GM19463 (cell line): ENCODE measurements at regions not wholly inside any gene's neighbourhood (a gene's known extent, or its start where the extent isn't known, plus 50 kb on each side); places are given as distances from the start of the nearest gene placed in this dataset.

Experiments used
- ATAC-seq: cut with Tn5 transposase; IDR thresholded peaks from one replicate; pipeline ENCODE4 v1.9.1; 2021; ENCODE audit warnings: mild to moderate bottlenecking, moderate library complexity; ENCODE audit not compliant: unreplicated experiment

GRCh38 chr1:229098903-229099578 is 171.9 kb upstream of the RAB4A start:
- ATAC-seq, result no peak

GRCh38 chr1:229101011-229101871 is 169.7 kb upstream of the RAB4A start:
- ATAC-seq, result no peak

GRCh38 chr1:229102741-229103391 is 168.0 kb upstream of the RAB4A start:
- ATAC-seq, result no peak

- ATAC-seq, result no peak
Measured at GRCh38 chr1:229104654-229105053, 166.3 kb upstream of the RAB4A start.

GRCh38 chr1:229105109-229105508 is 165.8 kb upstream of the RAB4A start:
- ATAC-seq, result no peak

GRCh38 chr1:229105822-229106525 is 164.9 kb upstream of the RAB4A start:
- no peak for ATAC-seq

- ATAC-seq, result no peak
Measured at GRCh38 chr1:229106526-229107125, 164.3 kb upstream of the RAB4A start.

- ATAC-seq, result no peak
Measured at GRCh38 chr1:229107304-229107815, 163.6 kb upstream of the RAB4A start.

- no peak for ATAC-seq
Measured at GRCh38 chr1:229107972-229108371, 162.9 kb upstream of the RAB4A start.

- no peak for ATAC-seq
Measured at GRCh38 chr1:229108598-229109201, 162.2 kb upstream of the RAB4A start.

- no peak for ATAC-seq
Measured at GRCh38 chr1:229109320-229109761, 161.6 kb upstream of the RAB4A start.

- no peak for ATAC-seq
Measured at GRCh38 chr1:229110986-229111385, 159.9 kb upstream of the RAB4A start.

GRCh38 chr1:229111703-229112319 is 159.1 kb upstream of the RAB4A start:
- ATAC-seq, result no peak

- no peak for ATAC-seq
Measured at GRCh38 chr1:229112832-229113548, 157.9 kb upstream of the RAB4A start.

- ATAC-seq, result no peak
Measured at GRCh38 chr1:229114315-229114714, 156.6 kb upstream of the RAB4A start.

- no peak for ATAC-seq
Measured at GRCh38 chr1:229114850-229115365, 156.0 kb upstream of the RAB4A start.

- ATAC-seq, result no peak
Measured at GRCh38 chr1:229116114-229116513, 154.8 kb upstream of the RAB4A start.

- no peak for ATAC-seq
Measured at GRCh38 chr1:229117664-229118300, 153.1 kb upstream of the RAB4A start.
